HepG2 (cell line): ENCODE measurements at regions not wholly inside any gene's neighbourhood (a gene's known extent, or its start where the extent isn't known, plus 50 kb on each side); places are given as distances from the start of the nearest gene placed in this dataset.

Experiments
- ATRX ChIP-seq: sonication (generic); formaldehyde crosslinking; IDR thresholded peaks from 2 replicates; pipeline ENCODE4 v1.4.0; 2020; ENCODE audit warnings: missing genetic modification reagents, borderline replicate concordance
- HOXA9 ChIP-seq: sonication (generic); formaldehyde crosslinking; IDR thresholded peaks from 2 replicates; pipeline ENCODE4 v1.8.1; 2022; ENCODE audit warnings: missing genetic modification reagents, mild to moderate bottlenecking, moderate library complexity, borderline replicate concordance
- ISX ChIP-seq: sonication (generic); formaldehyde crosslinking; conservative IDR thresholded peaks from 2 replicates; pipeline ENCODE4 v1.5.0; 2020; ENCODE audit warnings: missing genetic modification reagents
- NCOA2 ChIP-seq: sonication (generic); formaldehyde crosslinking; IDR thresholded peaks from 2 replicates; pipeline ENCODE4 v1.8.0; 2022; ENCODE audit warnings: inconsistent platforms
- ONECUT2 ChIP-seq: sonication (generic); formaldehyde crosslinking; IDR thresholded peaks from 2 replicates; pipeline ENCODE4 v1.4.0; 2020; ENCODE audit warnings: missing genetic modification reagents
- TARDBP ChIP-seq: sonication (generic); formaldehyde crosslinking; IDR thresholded peaks from 2 replicates; pipeline ENCODE4 v1.8.0; 2022; ENCODE audit warnings: mild to moderate bottlenecking, missing genetic modification reagents
- TBP ChIP-seq: sonication (generic); formaldehyde crosslinking; IDR thresholded peaks from 2 replicates; pipeline ENCODE4 v1.5.0; 2020; ENCODE audit warnings: missing genetic modification reagents
- ZNF143 ChIP-seq: sonication (generic); formaldehyde crosslinking; IDR thresholded peaks from 2 replicates; pipeline ENCODE4 v1.4.0; 2020; ENCODE audit warnings: missing genetic modification reagents
- ZNF160 ChIP-seq: sonication (generic); formaldehyde crosslinking; IDR thresholded peaks from 2 replicates; pipeline ENCODE4 v1.8.0; 2022; ENCODE audit warnings: mild to moderate bottlenecking, inconsistent platforms, missing genetic modification reagents
- ZNF337 ChIP-seq: sonication (generic); formaldehyde crosslinking; IDR thresholded peaks from 2 replicates; pipeline ENCODE4 v1.5.1; 2020; ENCODE audit warnings: missing genetic modification reagents, low read depth, mild to moderate bottlenecking, borderline replicate concordance
- ZNF629 ChIP-seq: sonication (generic); formaldehyde crosslinking; conservative IDR thresholded peaks from 2 replicates; pipeline ENCODE4 v1.5.0; 2020; ENCODE audit warnings: missing genetic modification reagents
- ZNF660 ChIP-seq: sonication (generic); formaldehyde crosslinking; IDR thresholded peaks from 2 replicates; pipeline ENCODE4 v1.5.1; 2020; ENCODE audit warnings: mild to moderate bottlenecking, low read depth, missing genetic modification reagents, borderline replicate concordance
- ZNF761 ChIP-seq: sonication (generic); formaldehyde crosslinking; conservative IDR thresholded peaks from 2 replicates; pipeline ENCODE4 v1.4.0; 2020; ENCODE audit warnings: mild to moderate bottlenecking, missing genetic modification reagents
- TF ChIP-seq, protein P1 (sequence below): sonication (generic); formaldehyde crosslinking; IDR thresholded peaks from 2 replicates; pipeline ENCODE4 v1.5.0; 2020; ENCODE audit warnings: mild to moderate bottlenecking, missing genetic modification reagents, borderline replicate concordance
- TF ChIP-seq, protein P2 (sequence below): sonication (generic); formaldehyde crosslinking; IDR thresholded peaks from 2 replicates; pipeline ENCODE4 v1.8.0; 2022; ENCODE audit warnings: missing genetic modification reagents, mild to moderate bottlenecking, moderate library complexity, borderline replicate concordance
- TF ChIP-seq, protein P3 (sequence below): sonication (generic); formaldehyde crosslinking; IDR thresholded peaks from 2 replicates; pipeline ENCODE4 v1.8.1; 2023; ENCODE audit warnings: mild to moderate bottlenecking, inconsistent platforms, moderate library complexity, missing genetic modification reagents, borderline replicate concordance
- TF ChIP-seq, protein P4 (sequence below): sonication (generic); formaldehyde crosslinking; IDR thresholded peaks from 2 replicates; pipeline ENCODE4 v1.4.0; 2020; ENCODE audit warnings: missing genetic modification reagents; ENCODE audit errors: not compliant biosample characterization

DNA sequence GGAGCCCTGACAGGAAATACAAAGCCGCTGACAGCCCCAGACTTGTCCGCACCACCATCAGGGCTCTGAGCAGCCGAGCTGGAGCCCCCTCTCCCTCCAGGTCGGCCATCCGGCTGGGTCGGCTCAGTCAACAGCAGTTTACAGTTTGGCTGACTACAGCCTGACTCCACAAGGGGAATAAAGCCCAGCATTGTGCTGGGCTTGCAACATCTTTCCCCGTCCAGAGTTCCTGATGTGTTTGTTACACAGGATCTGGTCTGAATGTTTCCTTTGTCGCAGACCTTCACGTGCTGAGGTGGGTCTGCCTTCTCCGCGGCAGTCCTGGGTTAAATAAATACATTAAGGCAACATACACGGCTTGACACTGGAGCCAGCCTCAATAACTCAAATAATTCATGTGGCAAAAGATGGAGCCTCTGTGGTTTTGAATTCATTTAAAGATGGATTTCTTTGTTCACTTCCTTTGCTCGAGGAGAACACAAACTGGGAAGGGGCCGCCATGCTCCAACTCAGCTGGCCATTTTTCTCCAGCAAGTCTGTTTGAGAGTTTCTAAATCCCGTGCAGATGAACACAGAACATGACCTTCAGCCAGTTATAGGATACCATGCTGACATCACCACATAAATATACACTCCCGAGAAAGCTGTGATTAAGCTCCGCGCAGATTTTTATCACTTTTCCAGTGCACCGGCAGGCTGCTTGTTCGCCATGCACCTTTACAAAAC, 192.1 kb downstream of the WDR11 start (continued):
- TF ChIP-seq, protein P1, sequence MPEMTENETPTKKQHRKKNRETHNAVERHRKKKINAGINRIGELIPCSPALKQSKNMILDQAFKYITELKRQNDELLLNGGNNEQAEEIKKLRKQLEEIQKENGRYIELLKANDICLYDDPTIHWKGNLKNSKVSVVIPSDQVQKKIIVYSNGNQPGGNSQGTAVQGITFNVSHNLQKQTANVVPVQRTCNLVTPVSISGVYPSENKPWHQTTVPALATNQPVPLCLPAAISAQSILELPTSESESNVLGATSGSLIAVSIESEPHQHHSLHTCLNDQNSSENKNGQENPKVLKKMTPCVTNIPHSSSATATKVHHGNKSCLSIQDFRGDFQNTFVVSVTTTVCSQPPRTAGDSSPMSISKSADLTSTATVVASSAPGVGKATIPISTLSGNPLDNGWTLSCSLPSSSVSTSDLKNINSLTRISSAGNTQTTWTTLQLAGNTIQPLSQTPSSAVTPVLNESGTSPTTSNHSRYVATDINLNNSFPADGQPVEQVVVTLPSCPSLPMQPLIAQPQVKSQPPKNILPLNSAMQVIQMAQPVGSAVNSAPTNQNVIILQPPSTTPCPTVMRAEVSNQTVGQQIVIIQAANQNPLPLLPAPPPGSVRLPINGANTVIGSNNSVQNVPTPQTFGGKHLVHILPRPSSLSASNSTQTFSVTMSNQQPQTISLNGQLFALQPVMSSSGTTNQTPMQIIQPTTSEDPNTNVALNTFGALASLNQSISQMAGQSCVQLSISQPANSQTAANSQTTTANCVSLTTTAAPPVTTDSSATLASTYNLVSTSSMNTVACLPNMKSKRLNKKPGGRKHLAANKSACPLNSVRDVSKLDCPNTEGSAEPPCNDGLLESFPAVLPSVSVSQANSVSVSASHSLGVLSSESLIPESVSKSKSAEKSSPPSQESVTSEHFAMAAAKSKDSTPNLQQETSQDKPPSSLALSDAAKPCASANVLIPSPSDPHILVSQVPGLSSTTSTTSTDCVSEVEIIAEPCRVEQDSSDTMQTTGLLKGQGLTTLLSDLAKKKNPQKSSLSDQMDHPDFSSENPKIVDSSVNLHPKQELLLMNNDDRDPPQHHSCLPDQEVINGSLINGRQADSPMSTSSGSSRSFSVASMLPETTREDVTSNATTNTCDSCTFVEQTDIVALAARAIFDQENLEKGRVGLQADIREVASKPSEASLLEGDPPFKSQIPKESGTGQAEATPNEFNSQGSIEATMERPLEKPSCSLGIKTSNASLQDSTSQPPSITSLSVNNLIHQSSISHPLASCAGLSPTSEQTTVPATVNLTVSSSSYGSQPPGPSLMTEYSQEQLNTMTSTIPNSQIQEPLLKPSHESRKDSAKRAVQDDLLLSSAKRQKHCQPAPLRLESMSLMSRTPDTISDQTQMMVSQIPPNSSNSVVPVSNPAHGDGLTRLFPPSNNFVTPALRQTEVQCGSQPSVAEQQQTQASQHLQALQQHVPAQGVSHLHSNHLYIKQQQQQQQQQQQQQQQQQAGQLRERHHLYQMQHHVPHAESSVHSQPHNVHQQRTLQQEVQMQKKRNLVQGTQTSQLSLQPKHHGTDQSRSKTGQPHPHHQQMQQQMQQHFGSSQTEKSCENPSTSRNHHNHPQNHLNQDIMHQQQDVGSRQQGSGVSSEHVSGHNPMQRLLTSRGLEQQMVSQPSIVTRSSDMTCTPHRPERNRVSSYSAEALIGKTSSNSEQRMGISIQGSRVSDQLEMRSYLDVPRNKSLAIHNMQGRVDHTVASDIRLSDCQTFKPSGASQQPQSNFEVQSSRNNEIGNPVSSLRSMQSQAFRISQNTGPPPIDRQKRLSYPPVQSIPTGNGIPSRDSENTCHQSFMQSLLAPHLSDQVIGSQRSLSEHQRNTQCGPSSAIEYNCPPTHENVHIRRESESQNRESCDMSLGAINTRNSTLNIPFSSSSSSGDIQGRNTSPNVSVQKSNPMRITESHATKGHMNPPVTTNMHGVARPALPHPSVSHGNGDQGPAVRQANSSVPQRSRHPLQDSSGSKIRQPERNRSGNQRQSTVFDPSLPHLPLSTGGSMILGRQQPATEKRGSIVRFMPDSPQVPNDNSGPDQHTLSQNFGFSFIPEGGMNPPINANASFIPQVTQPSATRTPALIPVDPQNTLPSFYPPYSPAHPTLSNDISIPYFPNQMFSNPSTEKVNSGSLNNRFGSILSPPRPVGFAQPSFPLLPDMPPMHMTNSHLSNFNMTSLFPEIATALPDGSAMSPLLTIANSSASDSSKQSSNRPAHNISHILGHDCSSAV (CRISPR knock-in tag) = no peak
- TF ChIP-seq ONECUT2 (CRISPR knock-in tag) (no peak), ZNF629 (CRISPR knock-in tag) (no peak), ISX (CRISPR knock-in tag) (no peak), NCOA2 (CRISPR knock-in tag) (peak; percentile 85), ZNF143 (CRISPR knock-in tag) (no peak), TBP (CRISPR knock-in tag) (no peak), TARDBP (CRISPR knock-in tag) (peak; percentile 56), ZNF761 (peak; percentile 37; the same call in 1 of the 2 replicates), ZNF337 (no peak), ZNF660 (no peak), ZNF160 (CRISPR knock-in tag) (no peak), HOXA9 (CRISPR knock-in tag) (no peak), ATRX (CRISPR knock-in tag) (no peak)
- TF ChIP-seq, protein P2, sequence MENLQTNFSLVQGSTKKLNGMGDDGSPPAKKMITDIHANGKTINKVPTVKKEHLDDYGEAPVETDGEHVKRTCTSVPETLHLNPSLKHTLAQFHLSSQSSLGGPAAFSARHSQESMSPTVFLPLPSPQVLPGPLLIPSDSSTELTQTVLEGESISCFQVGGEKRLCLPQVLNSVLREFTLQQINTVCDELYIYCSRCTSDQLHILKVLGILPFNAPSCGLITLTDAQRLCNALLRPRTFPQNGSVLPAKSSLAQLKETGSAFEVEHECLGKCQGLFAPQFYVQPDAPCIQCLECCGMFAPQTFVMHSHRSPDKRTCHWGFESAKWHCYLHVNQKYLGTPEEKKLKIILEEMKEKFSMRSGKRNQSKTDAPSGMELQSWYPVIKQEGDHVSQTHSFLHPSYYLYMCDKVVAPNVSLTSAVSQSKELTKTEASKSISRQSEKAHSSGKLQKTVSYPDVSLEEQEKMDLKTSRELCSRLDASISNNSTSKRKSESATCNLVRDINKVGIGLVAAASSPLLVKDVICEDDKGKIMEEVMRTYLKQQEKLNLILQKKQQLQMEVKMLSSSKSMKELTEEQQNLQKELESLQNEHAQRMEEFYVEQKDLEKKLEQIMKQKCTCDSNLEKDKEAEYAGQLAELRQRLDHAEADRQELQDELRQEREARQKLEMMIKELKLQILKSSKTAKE = peak; percentile 70
- TF ChIP-seq, protein P3, sequence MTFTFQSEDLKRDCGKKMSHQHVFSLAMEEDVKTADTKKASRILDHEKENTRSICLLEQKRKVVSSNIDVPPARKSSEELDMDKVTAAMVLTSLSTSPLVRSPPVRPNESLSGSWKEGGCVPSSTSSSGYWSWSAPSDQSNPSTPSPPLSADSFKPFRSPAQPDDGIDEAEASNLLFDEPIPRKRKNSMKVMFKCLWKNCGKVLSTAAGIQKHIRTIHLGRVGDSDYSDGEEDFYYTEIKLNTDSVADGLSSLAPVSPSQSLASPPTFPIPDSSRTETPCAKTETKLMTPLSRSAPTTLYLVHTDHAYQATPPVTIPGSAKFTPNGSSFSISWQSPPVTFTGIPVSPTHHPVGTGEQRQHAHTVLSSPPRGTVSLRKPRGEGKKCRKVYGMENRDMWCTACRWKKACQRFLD (CRISPR knock-in tag) = no peak
- TF ChIP-seq, protein P4, sequence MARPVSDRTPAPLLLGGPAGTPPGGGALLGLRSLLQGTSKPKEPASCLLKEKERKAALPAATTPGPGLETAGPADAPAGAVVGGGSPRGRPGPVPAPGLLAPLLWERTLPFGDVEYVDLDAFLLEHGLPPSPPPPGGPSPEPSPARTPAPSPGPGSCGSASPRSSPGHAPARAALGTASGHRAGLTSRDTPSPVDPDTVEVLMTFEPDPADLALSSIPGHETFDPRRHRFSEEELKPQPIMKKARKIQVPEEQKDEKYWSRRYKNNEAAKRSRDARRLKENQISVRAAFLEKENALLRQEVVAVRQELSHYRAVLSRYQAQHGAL (CRISPR knock-in tag) = no peak
